IMR-90 (cell line): ENCODE measurements at regions not wholly inside any gene's neighbourhood (a gene's known extent, or its start where the extent isn't known, plus 50 kb on each side); places are given as distances from the start of the nearest gene placed in this dataset.

ENCODE experiments used
- ATAC-seq: fragments of 200-7000 bp; cut with Tn5 transposase; 2 replicates; pipeline ENCODE4 v1.9.1; 2020; ENCODE audit warnings: low read depth, mild to moderate bottlenecking, moderate library complexity
- BruUV-seq: library from RNA; stranded (reverse); fragments of 400-500 nt; replicated peaks from 2 replicates; lab custom pipeline; 2021; lab: Mats Ljungman, UMichigan
- CTCF ChIA-PET: fragments of 300-600 bp; formaldehyde crosslinking; extraction: SDS; loops from one replicate; lab custom pipeline; 2021; ENCODE audit warnings: antibody characterized with exemption; lab: Yijun Ruan, JAX
- POLR2A ChIA-PET: fragments of 300-600 bp; sonication (Branson Sonifier 250); formaldehyde crosslinking; loops from one replicate; lab custom pipeline; 2022; ENCODE audit warnings: antibody characterized with exemption; ENCODE audit not compliant: unreplicated experiment; lab: Charles Lee
- DNase-seq: peaks from one replicate; pipeline ENCODE4 v3.0.0; 2013
- H2AFZ ChIP-seq: replicated peaks from 2 replicates; pipeline ENCODE3; 2013; ENCODE audit warnings: low read length, mild to moderate bottlenecking; ENCODE audit not compliant: poor library complexity
- H2AK5ac ChIP-seq: 2 replicates; pipeline ENCODE4 v1.6.1; 2013; ENCODE audit warnings: low read depth, low read length, inconsistent platforms
- H2AK9ac ChIP-seq: replicated peaks from 2 replicates; pipeline ENCODE3; 2013; ENCODE audit warnings: mild to moderate bottlenecking, low read depth, low read length, moderate library complexity; ENCODE audit not compliant: poor library complexity
- H2BK120ac ChIP-seq: 2 replicates; pipeline ENCODE4 v1.6.1; 2013; ENCODE audit warnings: low read depth, low read length, inconsistent platforms
- H2BK15ac ChIP-seq: 3 replicates; pipeline ENCODE4 v1.6.1; 2013; ENCODE audit warnings: low read depth, low read length, inconsistent platforms
- H2BK20ac ChIP-seq: 2 replicates; pipeline ENCODE4 v1.6.1; 2013; ENCODE audit warnings: low read depth, mild to moderate bottlenecking, inconsistent platforms, low read length, moderate library complexity
- H2BK5ac ChIP-seq: 2 replicates; pipeline ENCODE4 v1.6.1; 2013; ENCODE audit warnings: mild to moderate bottlenecking, low read depth, low read length, inconsistent platforms; ENCODE audit not compliant: poor library complexity, severe bottlenecking
- H3K14ac ChIP-seq: replicated peaks from 2 replicates; pipeline ENCODE4 v1.6.1; 2013; ENCODE audit warnings: low read depth, low read length, inconsistent platforms
- H3K18ac ChIP-seq: 2 replicates; pipeline ENCODE4 v1.6.1; 2013; ENCODE audit warnings: low read depth, low read length, control low read depth
- H3K23ac ChIP-seq: 2 replicates; pipeline ENCODE4 v1.6.1; 2013; ENCODE audit warnings: low read depth, low read length, inconsistent platforms
- H3K27ac ChIP-seq: 2 replicates; pipeline ENCODE4 v1.5.1; 2013; ENCODE audit warnings: mild to moderate bottlenecking, control low read depth, low read length; ENCODE audit not compliant: insufficient read depth
- H3K27me3 ChIP-seq: 2 replicates; pipeline ENCODE4 v1.6.1; 2013; ENCODE audit warnings: low read length; ENCODE audit not compliant: control insufficient read depth, insufficient read depth
- H3K36me3 ChIP-seq: 2 replicates; pipeline ENCODE4 v1.6.1; 2013; ENCODE audit warnings: low read length, mixed read lengths; ENCODE audit not compliant: control insufficient read depth, insufficient read depth
- H3K4ac ChIP-seq: 2 replicates; pipeline ENCODE4 v1.6.1; 2013; ENCODE audit warnings: low read depth, low read length, inconsistent platforms
- H3K4me1 ChIP-seq: 2 replicates; pipeline ENCODE4 v1.6.1; 2013; ENCODE audit warnings: low read length, mixed read lengths; ENCODE audit not compliant: control insufficient read depth, insufficient read depth
- H3K4me2 ChIP-seq: 2 replicates; pipeline ENCODE4 v1.6.1; 2013; ENCODE audit warnings: low read depth, mild to moderate bottlenecking, control low read depth, low read length, moderate library complexity
- H3K4me3 ChIP-seq: 2 replicates; pipeline ENCODE4 v1.5.1; 2013; ENCODE audit warnings: low read depth, mild to moderate bottlenecking, control low read depth, low read length, moderate library complexity; ENCODE audit not compliant: insufficient read depth
- H3K56ac ChIP-seq: 2 replicates; pipeline ENCODE4 v1.6.1; 2013; ENCODE audit warnings: low read length, inconsistent platforms; ENCODE audit not compliant: insufficient read depth; ENCODE audit errors: extremely low read depth
- H3K79me1 ChIP-seq, 2 experiments: 2 replicates each; pipeline ENCODE4 v1.6.1; 2013; ENCODE audit warnings: low read length in 2 of 2, inconsistent platforms in 1 of 2, low read depth in 1 of 2
- H3K9ac ChIP-seq: 2 replicates; pipeline ENCODE4 v1.6.1; 2013; ENCODE audit warnings: low read depth, low read length, control low read depth
- H3K9me1 ChIP-seq: 2 replicates; pipeline ENCODE4 v1.6.1; 2013; ENCODE audit warnings: low read length, inconsistent platforms; ENCODE audit not compliant: insufficient read depth
- H3K9me3 ChIP-seq: 2 replicates; pipeline ENCODE4 v1.6.1; 2013; ENCODE audit warnings: low read length; ENCODE audit not compliant: control insufficient read depth, insufficient read depth
- H4K20me1 ChIP-seq: 2 replicates; pipeline ENCODE4 v1.6.1; 2013; ENCODE audit warnings: low read length, inconsistent platforms; ENCODE audit not compliant: insufficient read depth
- H4K5ac ChIP-seq: 2 replicates; pipeline ENCODE4 v1.6.1; 2013; ENCODE audit warnings: mild to moderate bottlenecking, low read depth, low read length, control low read depth
- H4K8ac ChIP-seq, 2 experiments: 2 replicates each; pipeline ENCODE4 v1.6.1; 2013; ENCODE audit warnings: low read depth in 2 of 2, low read length in 2 of 2, control low read depth in 1 of 2, inconsistent platforms in 1 of 2
- H4K91ac ChIP-seq: 2 replicates; pipeline ENCODE4 v1.6.1; 2013; ENCODE audit warnings: low read depth, low read length, inconsistent platforms; ENCODE audit not compliant: insufficient read depth
- BHLHE40 ChIP-seq: fragments of 150-350 bp; IDR thresholded peaks from 2 replicates; pipeline ENCODE4 v1.6.1; 2016; ENCODE audit warnings: mild to moderate bottlenecking, low read depth, low read length
- CEBPB ChIP-seq: IDR thresholded peaks from 2 replicates; pipeline ENCODE4 v1.6.1; 2012; ENCODE audit warnings: low read depth, low read length, improper control_type of control experiment
- CHD1 ChIP-seq: IDR thresholded peaks from 2 replicates; pipeline ENCODE4 v1.6.1; 2012; ENCODE audit warnings: low read depth, low read length, improper control_type of control experiment
- FOS ChIP-seq: fragments of 150-350 bp; IDR thresholded peaks from 2 replicates; pipeline ENCODE4 v1.6.1; 2016; ENCODE audit warnings: low read depth, low read length
- MAFK ChIP-seq: IDR thresholded peaks from 2 replicates; pipeline ENCODE4 v1.6.1; 2012; ENCODE audit warnings: low read depth, low read length, improper control_type of control experiment
- MAZ ChIP-seq: IDR thresholded peaks from 2 replicates; pipeline ENCODE4 v1.6.1; 2012; ENCODE audit warnings: low read depth, mild to moderate bottlenecking, low read length, improper control_type of control experiment, moderate library complexity, borderline replicate concordance
- MXI1 ChIP-seq: IDR thresholded peaks from 2 replicates; pipeline ENCODE4 v1.6.1; 2012; ENCODE audit warnings: low read depth, mild to moderate bottlenecking, low read length, moderate library complexity, borderline replicate concordance
- NFE2L2 ChIP-seq: fragments of 150-350 bp; IDR thresholded peaks from 2 replicates; pipeline ENCODE4 v1.6.1; 2016; ENCODE audit warnings: low read depth, mild to moderate bottlenecking, low read length
- POLR2A ChIP-seq: IDR thresholded peaks from 2 replicates; pipeline ENCODE4 v1.6.1; 2012; ENCODE audit warnings: mild to moderate bottlenecking, low read depth, low read length
- RAD21 ChIP-seq: IDR thresholded peaks from 2 replicates; pipeline ENCODE4 v1.6.1; 2012; ENCODE audit warnings: low read length, improper control_type of control experiment
- RCOR1 ChIP-seq: IDR thresholded peaks from 2 replicates; pipeline ENCODE4 v1.6.1; 2012; ENCODE audit warnings: mild to moderate bottlenecking, low read length, improper control_type of control experiment; ENCODE audit not compliant: insufficient replicate concordance
- RFX5 ChIP-seq: IDR thresholded peaks from 2 replicates; pipeline ENCODE4 v1.8.0; 2012; ENCODE audit warnings: low read depth, mild to moderate bottlenecking, low read length, moderate library complexity
- SMC3 ChIP-seq: fragments of 150-350 bp; IDR thresholded peaks from 2 replicates; pipeline ENCODE4 v1.6.1; 2016; ENCODE audit warnings: low read depth, mild to moderate bottlenecking, antibody characterized with exemption, low read length, moderate library complexity
- dilution Hi-C: fragments of 300-500 bp; cut with HindIII; formaldehyde crosslinking; loops from one replicate; pipeline ENCODE4 v1.14.3; 2018; ENCODE audit warnings: low sequenced_read_pairs; ENCODE audit not compliant: unreplicated experiment
- in situ Hi-C: fragments of 300-500 bp; cut with MboI; formaldehyde crosslinking; loops from 3 replicates; pipeline ENCODE4 v1.14.3; 2019; ENCODE audit warnings: low sequenced_read_pairs, inconsistent platforms, mixed read lengths
- intact Hi-C: fragments of 100-400 bp; cut with micrococcal nuclease; formaldehyde crosslinking; loops from 2 replicates; pipeline ENCODE4 v1.10.0; 2022
- TF ChIP-seq, protein P1 (sequence below): fragments of 150-350 bp; IDR thresholded peaks from 2 replicates; pipeline ENCODE4 v1.6.1; 2017; ENCODE audit warnings: mild to moderate bottlenecking, antibody characterized with exemption, low read length, low read depth
- TF ChIP-seq, protein P2 (sequence below): conservative IDR thresholded peaks from 2 replicates; pipeline ENCODE4 v1.5.1; 2012; ENCODE audit warnings: mild to moderate bottlenecking, low read depth, low read length, improper control_type of control experiment
- TF ChIP-seq, protein P3 (sequence below): fragments of 150-350 bp; IDR thresholded peaks from 2 replicates; pipeline ENCODE4 v1.6.1; 2016; ENCODE audit warnings: low read depth, mild to moderate bottlenecking, low read length, moderate library complexity, borderline replicate concordance

DNA sequence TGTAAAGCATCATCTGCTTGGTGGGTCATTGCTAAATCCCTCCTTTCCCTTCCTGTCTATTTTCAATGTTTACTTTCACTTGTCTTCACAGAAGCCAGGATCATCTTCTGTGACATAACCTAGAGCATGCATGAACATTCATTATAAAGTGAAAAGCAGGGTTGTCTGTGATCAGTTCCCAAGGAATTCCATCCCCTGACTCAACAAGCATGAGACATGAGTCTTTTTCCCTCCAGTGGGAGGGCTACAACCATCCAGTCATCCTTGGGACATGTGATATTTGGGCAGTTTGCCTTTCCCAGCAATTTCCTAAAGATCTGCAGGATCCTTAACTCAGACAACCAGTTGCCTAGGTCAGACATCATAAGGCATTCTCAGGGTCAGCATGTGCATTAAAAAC, 166.3 kb upstream of the TMEM196 start:
- ATAC-seq (no peak), DNase-seq (peak; percentile 58)
- Histone ChIP-seq H2BK120ac (no peak overlapping the region), H3K56ac (no peak overlapping the region), H4K8ac (no peak overlapping the region), H2BK5ac (no peak overlapping the region), H3K27me3 (no peaks in the 10 kb centered on the region), H3K4me2 (no peak overlapping the region), H3K9me3 (peaks cover 3% of the 10 kb centered on the region), H3K9ac (no peak overlapping the region), H2AK9ac (no peak overlapping the region), H3K9me1 (no peaks in the 10 kb centered on the region), H3K4me3 (no peak overlapping the region), H2BK15ac (no peak overlapping the region), H3K79me1 (no peaks in the 10 kb centered on the region), H3K4me1 (no peaks in the 10 kb centered on the region), H3K23ac (no peak overlapping the region), H3K18ac (no peak overlapping the region), H3K4ac (no peak overlapping the region), H2AFZ (no peak overlapping the region), H3K36me3 (no peaks in the 10 kb centered on the region), H2BK20ac (no peak overlapping the region), H2AK5ac (no peak overlapping the region), H4K91ac (no peak overlapping the region), H4K20me1 (no peaks in the 10 kb centered on the region), H4K5ac (no peak overlapping the region), H3K27ac (no peak overlapping the region), H3K14ac (no peak overlapping the region)
- no TSS peak for BruUV-seq
- intact Hi-C loops (no loop called here), in situ Hi-C loops (no loop called here), dilution Hi-C loops (no loop called here)
- CTCF ChIA-PET: no interaction called here
- POLR2A ChIA-PET: no interaction called here
- no peak for TF ChIP-seq MXI1
- no peak for TF ChIP-seq FOS
- no peak for TF ChIP-seq SMC3
- no peak for TF ChIP-seq CHD1
- TF ChIP-seq POLR2A: no peak
- TF ChIP-seq MAZ: no peak
- no peak for TF ChIP-seq MAFK
- no peak for TF ChIP-seq RFX5
- TF ChIP-seq NFE2L2: no peak
- no peak for TF ChIP-seq RCOR1
- TF ChIP-seq CEBPB: no peak
- TF ChIP-seq, protein P1, sequence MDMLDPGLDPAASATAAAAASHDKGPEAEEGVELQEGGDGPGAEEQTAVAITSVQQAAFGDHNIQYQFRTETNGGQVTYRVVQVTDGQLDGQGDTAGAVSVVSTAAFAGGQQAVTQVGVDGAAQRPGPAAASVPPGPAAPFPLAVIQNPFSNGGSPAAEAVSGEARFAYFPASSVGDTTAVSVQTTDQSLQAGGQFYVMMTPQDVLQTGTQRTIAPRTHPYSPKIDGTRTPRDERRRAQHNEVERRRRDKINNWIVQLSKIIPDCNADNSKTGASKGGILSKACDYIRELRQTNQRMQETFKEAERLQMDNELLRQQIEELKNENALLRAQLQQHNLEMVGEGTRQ: no peak
- TF ChIP-seq BHLHE40: no peak
- TF ChIP-seq, protein P2, sequence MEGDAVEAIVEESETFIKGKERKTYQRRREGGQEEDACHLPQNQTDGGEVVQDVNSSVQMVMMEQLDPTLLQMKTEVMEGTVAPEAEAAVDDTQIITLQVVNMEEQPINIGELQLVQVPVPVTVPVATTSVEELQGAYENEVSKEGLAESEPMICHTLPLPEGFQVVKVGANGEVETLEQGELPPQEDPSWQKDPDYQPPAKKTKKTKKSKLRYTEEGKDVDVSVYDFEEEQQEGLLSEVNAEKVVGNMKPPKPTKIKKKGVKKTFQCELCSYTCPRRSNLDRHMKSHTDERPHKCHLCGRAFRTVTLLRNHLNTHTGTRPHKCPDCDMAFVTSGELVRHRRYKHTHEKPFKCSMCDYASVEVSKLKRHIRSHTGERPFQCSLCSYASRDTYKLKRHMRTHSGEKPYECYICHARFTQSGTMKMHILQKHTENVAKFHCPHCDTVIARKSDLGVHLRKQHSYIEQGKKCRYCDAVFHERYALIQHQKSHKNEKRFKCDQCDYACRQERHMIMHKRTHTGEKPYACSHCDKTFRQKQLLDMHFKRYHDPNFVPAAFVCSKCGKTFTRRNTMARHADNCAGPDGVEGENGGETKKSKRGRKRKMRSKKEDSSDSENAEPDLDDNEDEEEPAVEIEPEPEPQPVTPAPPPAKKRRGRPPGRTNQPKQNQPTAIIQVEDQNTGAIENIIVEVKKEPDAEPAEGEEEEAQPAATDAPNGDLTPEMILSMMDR: no peak
- TF ChIP-seq RAD21: no peak
- TF ChIP-seq, protein P3, sequence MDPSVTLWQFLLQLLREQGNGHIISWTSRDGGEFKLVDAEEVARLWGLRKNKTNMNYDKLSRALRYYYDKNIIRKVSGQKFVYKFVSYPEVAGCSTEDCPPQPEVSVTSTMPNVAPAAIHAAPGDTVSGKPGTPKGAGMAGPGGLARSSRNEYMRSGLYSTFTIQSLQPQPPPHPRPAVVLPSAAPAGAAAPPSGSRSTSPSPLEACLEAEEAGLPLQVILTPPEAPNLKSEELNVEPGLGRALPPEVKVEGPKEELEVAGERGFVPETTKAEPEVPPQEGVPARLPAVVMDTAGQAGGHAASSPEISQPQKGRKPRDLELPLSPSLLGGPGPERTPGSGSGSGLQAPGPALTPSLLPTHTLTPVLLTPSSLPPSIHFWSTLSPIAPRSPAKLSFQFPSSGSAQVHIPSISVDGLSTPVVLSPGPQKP: no peak
